PC-9 (cell line): ENCODE measurements at regions not wholly inside any gene's neighbourhood (a gene's known extent, or its start where the extent isn't known, plus 50 kb on each side); places are given as distances from the start of the nearest gene placed in this dataset.

Experiments
- CTCF ChIP-seq: fragments of 200-600 bp; sonication (generic); conservative IDR thresholded peaks from 2 replicates; pipeline ENCODE4 v1.6.1; 2017; ENCODE audit warnings: mixed run types, antibody characterized with exemption, mild to moderate bottlenecking, moderate library complexity
- EZH2 ChIP-seq: fragments of 200-600 bp; sonication (generic); IDR thresholded peaks from 2 replicates; pipeline ENCODE4 v1.8.0; 2017; ENCODE audit warnings: antibody characterized with exemption, low read depth

GRCh38 chr14:97804056-97804455, 1006.9 kb downstream of the VRK1 start:
- TF ChIP-seq CTCF: no peak
- no peak for TF ChIP-seq EZH2
